Fibroblast of the aortic adventitia (primary cell): ENCODE measurements at regions not wholly inside any gene's neighbourhood (a gene's known extent, or its start where the extent isn't known, plus 50 kb on each side); places are given as distances from the start of the nearest gene placed in this dataset.

Experiments used
- DNase-seq: peaks from one replicate; pipeline ENCODE4 v3.0.0-alpha.2; 2010; ENCODE audit warnings: low read depth
- H3K4me3 ChIP-seq: 2 replicates; pipeline ENCODE4 v1.5.1; 2011; ENCODE audit warnings: low read depth, mild to moderate bottlenecking, control low read depth, low read length, moderate library complexity
- TF ChIP-seq, protein P1 (sequence below): IDR thresholded peaks from 2 replicates; pipeline ENCODE4 v1.5.1; 2011; ENCODE audit warnings: mild to moderate bottlenecking, low read length, control low read depth, inconsistent platforms; ENCODE audit not compliant: insufficient read depth

DNA sequence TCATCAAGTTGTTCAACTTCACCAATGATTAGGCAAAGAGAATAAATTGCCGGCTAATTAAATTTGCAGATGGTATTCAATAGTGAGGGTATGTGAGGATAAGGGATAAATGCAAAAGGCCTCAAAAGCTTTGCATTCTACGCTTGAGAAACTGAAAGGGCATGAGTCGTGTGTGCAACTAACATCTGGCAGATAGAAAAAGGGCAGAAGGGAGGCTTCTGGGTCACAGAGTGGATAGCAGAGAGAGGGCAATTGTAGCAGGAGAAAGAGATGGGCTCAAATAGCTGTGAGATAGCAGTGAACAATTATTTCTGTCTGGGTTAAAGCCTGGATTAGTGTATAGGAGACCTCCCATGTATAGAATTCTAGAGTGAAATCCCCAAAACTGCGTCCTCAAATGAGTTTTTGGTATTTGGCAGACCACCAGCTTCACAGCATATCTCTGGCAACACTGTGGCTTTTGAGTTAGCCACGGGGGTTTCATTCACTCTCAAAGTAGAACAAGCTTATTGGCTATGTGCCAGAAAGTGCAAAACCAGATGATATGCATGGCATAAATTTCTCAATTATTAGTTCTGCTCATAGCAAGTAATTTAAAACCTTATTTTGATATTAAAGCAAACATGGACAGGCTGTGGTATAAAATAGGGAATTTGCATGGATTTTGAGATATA is 586.3 kb downstream of the BRINP1 start:
- no peak overlapping the region for H3K4me3 ChIP-seq
- TF ChIP-seq, protein P1, sequence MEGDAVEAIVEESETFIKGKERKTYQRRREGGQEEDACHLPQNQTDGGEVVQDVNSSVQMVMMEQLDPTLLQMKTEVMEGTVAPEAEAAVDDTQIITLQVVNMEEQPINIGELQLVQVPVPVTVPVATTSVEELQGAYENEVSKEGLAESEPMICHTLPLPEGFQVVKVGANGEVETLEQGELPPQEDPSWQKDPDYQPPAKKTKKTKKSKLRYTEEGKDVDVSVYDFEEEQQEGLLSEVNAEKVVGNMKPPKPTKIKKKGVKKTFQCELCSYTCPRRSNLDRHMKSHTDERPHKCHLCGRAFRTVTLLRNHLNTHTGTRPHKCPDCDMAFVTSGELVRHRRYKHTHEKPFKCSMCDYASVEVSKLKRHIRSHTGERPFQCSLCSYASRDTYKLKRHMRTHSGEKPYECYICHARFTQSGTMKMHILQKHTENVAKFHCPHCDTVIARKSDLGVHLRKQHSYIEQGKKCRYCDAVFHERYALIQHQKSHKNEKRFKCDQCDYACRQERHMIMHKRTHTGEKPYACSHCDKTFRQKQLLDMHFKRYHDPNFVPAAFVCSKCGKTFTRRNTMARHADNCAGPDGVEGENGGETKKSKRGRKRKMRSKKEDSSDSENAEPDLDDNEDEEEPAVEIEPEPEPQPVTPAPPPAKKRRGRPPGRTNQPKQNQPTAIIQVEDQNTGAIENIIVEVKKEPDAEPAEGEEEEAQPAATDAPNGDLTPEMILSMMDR, result no peak
- DNase-seq, result no peak

DNA sequence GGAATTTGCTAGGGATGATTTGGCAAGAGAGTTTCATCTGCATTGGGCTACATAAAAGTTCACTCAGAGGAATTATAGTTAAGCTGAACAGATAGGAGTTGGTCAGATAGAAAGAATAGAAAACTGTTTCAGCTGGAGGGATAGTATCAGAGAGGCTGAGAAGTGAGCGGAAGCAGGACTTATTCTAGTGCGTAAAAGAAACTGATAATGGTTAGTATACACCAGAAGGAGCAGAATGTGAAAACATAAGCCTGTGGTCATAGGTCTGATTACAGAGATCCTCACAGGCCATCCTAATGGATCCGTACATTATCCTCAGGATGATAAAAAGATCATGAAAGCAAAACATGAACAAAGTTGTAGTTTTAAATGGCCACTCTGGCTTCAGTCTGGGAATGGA is 585.2 kb downstream of the BRINP1 start:
- DNase-seq, result no peak
- H3K4me3 ChIP-seq, result no peak overlapping the region
- TF ChIP-seq, protein P1, result no peak

DNA sequence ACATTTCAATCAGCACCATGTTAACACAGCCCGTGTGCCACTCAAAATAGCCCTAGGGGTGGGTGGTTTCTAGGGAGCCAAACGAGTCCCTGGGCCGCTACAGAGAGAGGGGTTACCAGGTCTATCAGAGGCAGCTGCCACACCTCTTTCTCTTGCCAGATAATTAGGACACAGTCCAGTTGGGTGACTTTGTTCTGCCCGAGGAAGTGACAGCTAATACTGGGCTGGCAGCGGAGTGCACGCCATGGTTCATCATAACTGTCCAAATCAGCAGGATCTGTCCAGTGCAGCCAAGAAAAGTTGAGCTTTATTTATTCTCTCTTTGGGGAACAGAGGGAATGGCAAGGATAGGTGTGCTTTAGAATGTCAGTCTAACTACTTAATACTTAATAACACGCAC is 583.8 kb downstream of the BRINP1 start:
- DNase-seq, result no peak
- TF ChIP-seq, protein P1, result no peak
- no peak overlapping the region for H3K4me3 ChIP-seq

DNA sequence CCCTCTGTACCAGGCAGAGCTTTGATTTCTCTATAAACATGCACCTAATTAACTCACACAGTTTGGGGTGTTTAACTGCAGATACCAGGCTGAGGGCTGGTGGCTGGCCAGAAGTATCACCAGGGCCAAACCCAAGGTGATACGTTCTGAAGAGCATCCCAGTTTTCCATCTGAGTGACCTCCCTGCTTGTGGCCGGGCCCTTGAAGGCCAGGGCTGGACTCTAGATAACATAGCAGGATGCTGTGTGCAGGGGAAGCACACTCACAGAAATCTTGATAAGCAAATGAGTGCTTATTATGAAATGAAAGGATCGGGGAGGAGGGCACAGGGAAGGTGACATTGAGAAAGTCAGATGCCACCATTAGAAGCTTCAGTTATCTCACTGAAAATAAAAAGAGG is 582.4 kb downstream of the BRINP1 start:
- TF ChIP-seq, protein P1, result no peak
- no peak for DNase-seq
- no peak overlapping the region for H3K4me3 ChIP-seq

DNA sequence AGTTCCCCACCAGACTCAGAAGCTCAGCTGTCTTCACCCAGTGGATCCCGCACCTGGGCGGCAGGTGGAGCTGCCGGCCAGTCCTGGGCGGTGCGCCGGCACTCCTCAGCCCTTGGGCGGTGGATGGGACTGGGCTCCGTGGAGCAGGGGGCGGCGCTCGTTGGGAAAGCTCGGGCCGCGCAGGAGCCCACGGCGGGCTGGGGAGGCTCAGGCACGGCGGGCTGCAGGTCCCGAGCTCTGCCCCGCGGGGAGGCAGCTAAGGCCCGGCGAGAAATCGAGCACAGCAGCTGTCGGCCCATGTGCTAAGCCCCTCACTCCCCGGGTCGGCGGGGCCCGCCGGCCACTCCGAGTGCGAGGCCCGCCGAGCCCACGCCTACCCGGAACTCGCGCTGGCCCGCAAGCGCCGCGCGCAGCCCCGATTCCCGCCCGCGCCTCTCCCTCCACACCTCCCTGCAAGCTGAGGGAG is 560.0 kb downstream of the BRINP1 start:
- H3K4me3 ChIP-seq, result no peak overlapping the region
- TF ChIP-seq, protein P1, result no peak
- no peak for DNase-seq

DNA sequence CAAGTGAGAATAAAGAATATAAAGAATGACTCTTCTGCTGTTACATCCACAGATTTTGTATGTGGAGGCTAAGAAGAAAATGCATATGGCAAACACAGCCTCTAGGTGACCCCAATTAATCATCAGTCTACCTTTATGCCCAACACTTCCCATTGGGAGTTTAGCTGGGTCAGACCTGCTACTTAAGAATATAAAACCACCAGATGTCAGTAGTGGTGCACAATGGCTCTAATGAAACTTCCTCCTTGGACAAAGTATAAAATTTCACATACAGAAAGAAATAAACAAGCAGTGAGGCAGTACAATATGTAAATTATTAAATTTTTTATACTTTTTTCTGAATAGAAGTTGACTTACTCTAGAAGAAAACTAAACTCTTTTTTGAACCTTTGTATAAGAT is 539.9 kb downstream of the BRINP1 start:
- H3K4me3 ChIP-seq, result no peak overlapping the region
- TF ChIP-seq, protein P1, result no peak
- no peak for DNase-seq

DNA sequence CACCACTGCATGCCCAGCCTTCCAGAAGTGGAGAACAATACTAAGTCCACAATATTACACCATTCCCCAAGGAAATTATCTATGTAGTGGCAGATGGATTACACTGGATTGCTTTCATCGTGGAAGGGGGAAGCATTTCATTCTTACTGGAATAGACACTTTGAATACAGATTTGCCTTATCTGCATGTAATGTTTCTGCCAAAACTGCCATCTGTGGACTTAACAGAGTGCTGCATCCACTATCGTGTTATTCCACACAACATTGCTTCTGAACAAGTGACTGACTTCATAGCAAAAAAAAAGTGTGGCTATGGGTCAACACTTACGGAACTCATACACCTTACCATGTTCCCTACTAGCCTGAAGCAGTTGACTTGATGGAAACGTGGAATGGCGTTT is 536.9 kb downstream of the BRINP1 start:
- no peak overlapping the region for H3K4me3 ChIP-seq
- DNase-seq, result no peak
- TF ChIP-seq, protein P1, result no peak
